Left renal cortex interstitium (tissue), 4 donors: ENCODE measurements at regions not wholly inside any gene's neighbourhood (a gene's known extent, or its start where the extent isn't known, plus 50 kb on each side); places are given as distances from the start of the nearest gene placed in this dataset.

Experiments used
- DNase-seq, 4 donors: peaks; one replicate each; pipeline ENCODE4 v3.0.0-alpha.2; 2013; ENCODE audit warnings: low read depth in 4 of 4, low spot score in 2 of 4, missing footprints in 1 of 4

DNA sequence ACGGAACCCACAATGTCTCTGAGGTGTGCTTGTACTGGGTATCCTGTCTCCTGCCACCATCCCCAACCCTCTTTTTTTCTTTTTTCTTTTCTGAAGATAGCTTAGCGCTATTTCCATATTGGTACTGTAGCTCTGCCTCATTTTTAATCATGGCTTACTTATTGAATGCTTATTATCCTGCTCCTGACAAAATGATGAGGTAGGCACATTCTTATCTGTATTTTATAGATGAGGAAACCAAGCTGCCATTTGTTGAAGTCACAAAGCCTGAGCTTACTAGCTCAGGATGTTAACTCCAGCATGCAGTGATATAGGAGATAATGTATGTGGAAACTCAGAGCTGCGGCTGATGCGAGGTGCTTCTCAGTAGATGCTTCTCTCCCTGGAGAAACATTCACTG is 61.4 kb upstream of the GPR6 start:
- no peak for DNase-seq

DNA sequence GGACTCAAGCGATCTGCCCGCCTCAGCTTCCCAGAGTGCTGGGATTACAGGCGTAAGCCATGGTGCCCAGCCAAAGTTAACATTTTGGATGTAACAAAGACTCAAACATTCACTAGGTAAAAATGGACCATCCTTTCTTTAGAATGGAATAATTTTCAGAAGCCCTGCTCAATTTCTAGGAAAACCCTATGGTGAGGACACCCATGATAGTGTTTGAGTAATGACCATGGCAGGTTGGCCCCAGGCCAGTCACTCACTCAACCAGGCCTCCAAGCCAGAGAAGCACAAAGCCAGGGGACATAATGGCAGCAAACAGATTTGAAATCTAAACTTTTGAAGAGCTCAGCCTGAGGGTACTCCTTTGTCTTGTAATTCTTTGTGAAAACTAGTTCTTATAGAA is 59.9 kb upstream of the GPR6 start:
- DNase-seq, result no peak

DNA sequence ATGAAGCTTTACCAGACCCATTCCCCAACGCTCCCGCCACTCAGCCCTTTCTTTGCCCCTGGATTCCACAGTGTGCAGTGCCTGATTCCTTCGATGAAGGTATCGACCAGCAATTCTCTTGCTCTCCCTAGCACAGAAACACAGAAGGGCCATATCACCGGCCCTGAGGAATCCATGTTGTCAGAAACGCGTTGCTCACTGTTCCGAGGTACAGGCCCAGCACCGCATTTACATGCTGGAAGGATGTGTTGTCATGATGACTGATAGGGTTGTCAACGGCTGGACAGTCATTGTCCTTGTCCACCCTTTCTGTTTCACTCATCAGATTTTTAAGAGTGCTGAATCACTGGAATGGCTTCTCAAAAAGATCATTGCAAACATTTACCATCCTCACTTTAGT is 57.2 kb upstream of the GPR6 start:
- DNase-seq, result no peak

DNA sequence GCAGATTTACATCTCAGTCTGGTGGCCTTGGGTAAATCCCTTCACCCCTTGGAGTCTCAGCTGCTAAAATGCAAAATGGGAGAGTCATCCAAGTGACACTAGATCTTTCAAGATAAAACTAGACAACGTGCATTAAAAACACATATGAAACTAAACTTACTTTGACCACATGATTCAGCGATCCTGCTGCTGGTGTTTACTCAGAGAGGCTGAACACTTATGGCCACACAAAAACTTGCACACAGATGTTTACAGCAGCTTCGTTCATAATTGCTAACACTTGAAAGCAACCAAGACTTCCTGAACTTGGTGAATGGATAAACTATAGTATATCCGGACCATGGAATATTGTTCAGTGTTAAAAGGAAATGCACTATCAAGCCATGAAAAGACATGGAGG is 55.3 kb upstream of the GPR6 start:
- DNase-seq, result no peak

DNA sequence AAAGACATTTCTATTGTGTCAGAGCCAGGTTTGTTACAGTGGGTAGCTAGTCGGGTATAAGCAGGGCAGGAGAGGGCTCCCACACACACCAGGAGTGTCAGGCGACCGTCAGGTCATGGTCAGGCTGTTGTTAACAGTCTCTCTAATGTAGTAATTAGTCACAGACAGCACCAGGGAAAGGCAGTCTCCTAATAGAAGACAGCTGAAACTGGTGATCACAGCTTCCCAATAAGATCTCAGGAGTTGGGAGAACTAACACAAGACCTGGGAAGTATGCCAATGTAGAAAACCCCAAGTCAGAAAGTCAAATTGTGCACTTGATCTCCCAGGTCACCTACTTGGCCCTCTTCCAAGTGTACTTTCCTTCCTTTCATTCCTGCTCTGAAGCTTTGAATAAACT is 53.0 kb upstream of the GPR6 start:
- peak in 1 of 4 donors; percentile 9 for DNase-seq

DNA sequence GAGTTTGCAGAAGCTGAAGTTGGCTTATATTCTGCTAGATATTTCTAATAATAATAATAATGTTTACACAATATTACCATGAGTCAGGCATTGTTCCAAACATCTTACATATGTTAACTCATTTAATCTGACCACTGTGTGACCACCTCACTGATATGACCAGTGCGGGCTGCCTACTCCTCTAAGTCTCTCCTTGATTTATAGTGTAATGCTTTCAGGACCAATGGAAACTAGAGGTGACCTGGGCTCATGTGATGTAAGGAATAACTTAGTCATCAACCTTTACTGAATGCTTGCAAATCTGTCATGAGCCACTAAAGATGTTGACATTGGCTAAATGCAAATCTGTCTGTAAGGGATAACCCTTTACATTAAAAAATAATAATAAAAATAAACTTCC is 51.1 kb upstream of the GPR6 start:
- no peak for DNase-seq
